ENCODE measurements at regions not wholly inside any gene's neighbourhood (a gene's known extent, or its start where the extent isn't known, plus 50 kb on each side); places are given as distances from the start of the nearest gene placed in this dataset.

- WGBS, 2 experiments (ENCODE audit: insufficient coverage in 1 of 2, insufficient read length in 1 of 2) = 94 to 100% methylated on average over 2 to 7 of the region's 7 CpGs
- DNase-seq = no peak
- Mint-ChIP-seq H3K27ac (no peak overlapping the region), H3K4me3 (no peak overlapping the region), H3K4me1 (peaks cover 2% of the 10 kb centered on the region), H3K36me3 (ENCODE audit: low read depth) (no peaks in the 10 kb centered on the region), H3K27me3 (ENCODE audit: insufficient read depth) (peaks cover 3% of the 10 kb centered on the region), H3K9me3 (no peaks in the 10 kb centered on the region)
- H3K27me3 ChIP-seq (ENCODE audit: control insufficient read depth, insufficient read depth, low read length, poor library complexity, severe bottlenecking) = peaks cover 11% of the 10 kb centered on the region
- H3K9me3 ChIP-seq (ENCODE audit: control insufficient read depth, low read length) = no peaks in the 10 kb centered on the region
- no peaks in the 10 kb centered on the region for H3K4me1 ChIP-seq (ENCODE audit: control insufficient read depth, insufficient read depth, low read length)
- no peak overlapping the region for H3K4me3 ChIP-seq (ENCODE audit: low read length)
- H3K36me3 ChIP-seq (ENCODE audit: control insufficient read depth, insufficient read depth, low read length) = no peaks in the 10 kb centered on the region
- no peak overlapping the region for H3K27ac ChIP-seq (ENCODE audit: low read depth, low read length)
- TF ChIP-seq CTCF (conservative IDR thresholded peaks at IDR 0.05) = no peak
- no peak overlapping the region for H3K9ac ChIP-seq (ENCODE audit: extremely low read depth, low read length, poor library complexity, severe bottlenecking)
Observed at GRCh38 chr14:97137705-97138104, 340.5 kb downstream of the VRK1 start.

GRCh38 chr14:97138801-97139200, 341.6 kb downstream of the VRK1 start:
- Histone ChIP-seq H3K4me3 (ENCODE audit: low read length) (no peak overlapping the region), H3K27ac (ENCODE audit: low read depth, low read length) (no peak overlapping the region), H3K4me1 (ENCODE audit: control insufficient read depth, insufficient read depth, low read length) (no peaks in the 10 kb centered on the region), H3K9ac (ENCODE audit: extremely low read depth, low read length, poor library complexity, severe bottlenecking) (no peak overlapping the region), H3K27me3 (ENCODE audit: control insufficient read depth, insufficient read depth, low read length, poor library complexity, severe bottlenecking) (peaks cover 11% of the 10 kb centered on the region), H3K36me3 (ENCODE audit: control insufficient read depth, insufficient read depth, low read length) (no peaks in the 10 kb centered on the region), H3K9me3 (ENCODE audit: control insufficient read depth, low read length) (no peaks in the 10 kb centered on the region)
- peak; percentile 51 for DNase-seq
- Mint-ChIP-seq H3K4me1 (peaks cover 2% of the 10 kb centered on the region), H3K4me3 (no peak overlapping the region), H3K36me3 (ENCODE audit: low read depth) (no peaks in the 10 kb centered on the region), H3K9me3 (no peaks in the 10 kb centered on the region), H3K27ac (no peak overlapping the region), H3K27me3 (ENCODE audit: insufficient read depth) (peaks cover 3% of the 10 kb centered on the region)
- TF ChIP-seq CTCF (conservative IDR thresholded peaks at IDR 0.05) = peak; percentile 72
- 68 to 84% methylated on average over 4 of the region's 4 CpGs for WGBS, 2 experiments (ENCODE audit: insufficient coverage in 1 of 2, insufficient read length in 1 of 2)

- Mint-ChIP-seq H3K9me3 (no peaks in the 10 kb centered on the region), H3K27ac (no peak overlapping the region), H3K4me1 (peaks cover 2% of the 10 kb centered on the region), H3K36me3 (ENCODE audit: low read depth) (no peaks in the 10 kb centered on the region), H3K4me3 (no peak overlapping the region), H3K27me3 (ENCODE audit: insufficient read depth) (no peaks in the 10 kb centered on the region)
- no peaks in the 10 kb centered on the region for H3K9me3 ChIP-seq (ENCODE audit: control insufficient read depth, low read length)
- no peaks in the 10 kb centered on the region for H3K4me1 ChIP-seq (ENCODE audit: control insufficient read depth, insufficient read depth, low read length)
- H3K27ac ChIP-seq (ENCODE audit: low read depth, low read length) = no peak overlapping the region
- TF ChIP-seq CTCF (conservative IDR thresholded peaks at IDR 0.05) = no peak
- H3K9ac ChIP-seq (ENCODE audit: extremely low read depth, low read length, poor library complexity, severe bottlenecking) = no peak overlapping the region
- no peaks in the 10 kb centered on the region for H3K36me3 ChIP-seq (ENCODE audit: control insufficient read depth, insufficient read depth, low read length)
- WGBS, 2 experiments (ENCODE audit: insufficient coverage in 1 of 2, insufficient read length in 1 of 2) = 83 to 93% methylated on average over 1 of the region's 1 CpG
- H3K4me3 ChIP-seq (ENCODE audit: low read length) = no peak overlapping the region
- DNase-seq = no peak
- H3K27me3 ChIP-seq (ENCODE audit: control insufficient read depth, insufficient read depth, low read length, poor library complexity, severe bottlenecking) = no peaks in the 10 kb centered on the region
Observed at GRCh38 chr14:97143011-97143410, 345.8 kb downstream of the VRK1 start.

All from endodermal cell (in vitro differentiated cells).